GM23248 (cell line): ENCODE measurements at regions not wholly inside any gene's neighbourhood (a gene's known extent, or its start where the extent isn't known, plus 50 kb on each side); places are given as distances from the start of the nearest gene placed in this dataset.
"Not testable (repeated sequence)": the region's sequence is repeated elsewhere in the genome, so short reads cannot be mapped to it uniquely, and the experiment has no call there.

Experiments used
- DNase-seq: peaks from one replicate; pipeline ENCODE4 v3.0.0-alpha.2; 2015
- H2AFZ ChIP-seq: fragments of 200-600 bp; sonication (generic); 2 replicates; pipeline ENCODE4 v1.6.1; 2016; ENCODE audit warnings: antibody characterized with exemption
- H3F3A ChIP-seq: fragments of 200-600 bp; sonication (generic); 2 replicates; pipeline ENCODE4 v1.6.1; 2016; ENCODE audit warnings: mild to moderate bottlenecking, antibody characterized with exemption, mixed run types; ENCODE audit not compliant: insufficient read depth
- H3K27ac ChIP-seq: fragments of 200-600 bp; sonication (generic); 2 replicates; pipeline ENCODE4 v1.5.1; 2016; ENCODE audit warnings: mild to moderate bottlenecking
- H3K27me3 ChIP-seq: fragments of 200-600 bp; sonication (generic); replicated peaks from 2 replicates; pipeline ENCODE4 v1.6.1; 2016; ENCODE audit warnings: mild to moderate bottlenecking; ENCODE audit not compliant: insufficient read depth
- H3K36me3 ChIP-seq: fragments of 200-600 bp; sonication (generic); 2 replicates; pipeline ENCODE4 v1.6.1; 2016; ENCODE audit warnings: low read depth, mild to moderate bottlenecking
- H3K4me1 ChIP-seq: fragments of 200-600 bp; sonication (generic); 2 replicates; pipeline ENCODE4 v1.6.1; 2016; ENCODE audit warnings: mild to moderate bottlenecking; ENCODE audit not compliant: insufficient read depth
- H3K4me2 ChIP-seq: fragments of 200-600 bp; sonication (generic); one replicate; pipeline ENCODE4 v1.6.1; 2016; ENCODE audit warnings: mild to moderate bottlenecking; ENCODE audit not compliant: unreplicated experiment
- H3K4me3 ChIP-seq: fragments of 200-600 bp; sonication (generic); 2 replicates; pipeline ENCODE4 v1.5.1; 2016; ENCODE audit warnings: mild to moderate bottlenecking
- H3K79me2 ChIP-seq: fragments of 200-600 bp; sonication (generic); 2 replicates; pipeline ENCODE4 v1.6.1; 2016; ENCODE audit warnings: mild to moderate bottlenecking; ENCODE audit not compliant: insufficient read depth
- H3K9ac ChIP-seq: fragments of 200-600 bp; sonication (generic); 2 replicates; pipeline ENCODE4 v1.6.1; 2016; ENCODE audit warnings: mild to moderate bottlenecking
- H3K9me2 ChIP-seq: fragments of 200-600 bp; sonication (generic); 2 replicates; pipeline ENCODE4 v1.6.1; 2016; ENCODE audit warnings: mixed run types, mild to moderate bottlenecking, moderate library complexity; ENCODE audit not compliant: insufficient read depth
- H3K9me3 ChIP-seq: fragments of 200-600 bp; sonication (generic); one replicate; pipeline ENCODE4 v1.6.1; 2017; ENCODE audit warnings: low read depth
- H4K20me1 ChIP-seq: fragments of 200-600 bp; sonication (generic); 2 replicates; pipeline ENCODE4 v1.6.0; 2016; ENCODE audit not compliant: insufficient read depth
- EZH2 ChIP-seq: fragments of 200-600 bp; sonication (generic); IDR thresholded peaks from 2 replicates; pipeline ENCODE4 v1.6.1; 2018; ENCODE audit warnings: antibody characterized with exemption, mild to moderate bottlenecking; ENCODE audit not compliant: insufficient read depth, poor library complexity, severe bottlenecking
- EZH2phosphoT487 ChIP-seq: fragments of 200-600 bp; sonication (generic); IDR thresholded peaks from 2 replicates; pipeline ENCODE4 v1.6.1; 2018; ENCODE audit warnings: antibody characterized with exemption, moderate library complexity, mild to moderate bottlenecking, low read depth; ENCODE audit not compliant: insufficient read depth
- WGBS, 2 experiments: methylation state at CpG; one replicate each; pipeline ENCODE4 v1.1.6; 2015 to 2017; ENCODE audit warnings: low lambda C conversion rate in 2 of 2, low coverage in 1 of 2; ENCODE audit errors: missing lambda C conversion rate in 2 of 2; 5-methylcytosine and 5-hydroxymethylcytosine counted together
- in situ Hi-C: fragments of 300-500 bp; cut with MboI; formaldehyde crosslinking; loops from 2 replicates; pipeline ENCODE4 v1.15.0; 2020

- H3K9ac ChIP-seq, result no peak overlapping the region
- H3K27ac ChIP-seq, result no peak overlapping the region
- H3K27me3 ChIP-seq, result no peaks in the 10 kb centered on the region
- TF ChIP-seq EZH2phosphoT487 (no peak), EZH2 (no peak)
- no peaks in the 10 kb centered on the region for H3K9me2 ChIP-seq
- H3F3A ChIP-seq, result peaks cover 31% of the 10 kb centered on the region
- WGBS, 2 experiments, result 96% methylated on average over 4 of the region's 4 CpGs
- H2AFZ ChIP-seq, result no peak overlapping the region
- DNase-seq, result no peak
- no peaks in the 10 kb centered on the region for H3K9me3 ChIP-seq
- in situ Hi-C loops, result no loop called here
- H3K36me3 ChIP-seq, result no peaks in the 10 kb centered on the region
- no peaks in the 10 kb centered on the region for H4K20me1 ChIP-seq
- no peak overlapping the region for H3K4me2 ChIP-seq
- peaks cover 23% of the 10 kb centered on the region for H3K4me1 ChIP-seq
- no peak overlapping the region for H3K4me3 ChIP-seq
- no peaks in the 10 kb centered on the region for H3K79me2 ChIP-seq
These were observed 67.6 kb upstream of the TSPAN2 start for GRCh38 chr1:115156826-115157468.

- Histone ChIP-seq H3K4me2 (no peak overlapping the region), H3K4me1 (peaks cover 17% of the 10 kb centered on the region), H3K79me2 (no peaks in the 10 kb centered on the region), H3K36me3 (no peaks in the 10 kb centered on the region), H3K9ac (no peak overlapping the region), H4K20me1 (no peaks in the 10 kb centered on the region), H3K4me3 (no peak overlapping the region), H3K9me2 (no peaks in the 10 kb centered on the region), H2AFZ (no peak overlapping the region), H3F3A (peaks cover 14% of the 10 kb centered on the region), H3K9me3 (no peaks in the 10 kb centered on the region), H3K27ac (no peak overlapping the region), H3K27me3 (no peaks in the 10 kb centered on the region)
- no peak for TF ChIP-seq EZH2phosphoT487
- TF ChIP-seq EZH2, result no peak
- WGBS, 2 experiments, result 96 to 99% methylated on average over 5 of the region's 5 CpGs
- in situ Hi-C loops, result no loop called here
- DNase-seq, result no peak
These were observed 64.8 kb upstream of the TSPAN2 start for GRCh38 chr1:115153966-115154557.

- WGBS, 2 experiments, result 61% methylated on average over 21 of the region's 22 CpGs
- not testable (repeated sequence) for H3K4me3 ChIP-seq, H3K4me2 ChIP-seq, DNase-seq, H3K9me2 ChIP-seq, H3K9me3 ChIP-seq, H3F3A ChIP-seq, H2AFZ ChIP-seq, H3K27ac ChIP-seq, H3K79me2 ChIP-seq, H3K4me1 ChIP-seq, H3K36me3 ChIP-seq, H3K27me3 ChIP-seq, H4K20me1 ChIP-seq, H3K9ac ChIP-seq
- in situ Hi-C loops, result loop anchor here (10.0 kb wide), 2 partner anchors 317 to 447 kb away; no protein-coding TSS in a partner anchor
These were observed 58.6 kb upstream of the TSPAN2 start for GRCh38 chr1:115147928-115148327.

GRCh38 chr1:115145226-115145625, 55.9 kb upstream of the TSPAN2 start:
- Histone ChIP-seq H3F3A (no peaks in the 10 kb centered on the region), H3K27ac (no peak overlapping the region), H3K27me3 (no peaks in the 10 kb centered on the region), H3K9me3 (no peaks in the 10 kb centered on the region), H3K4me3 (no peak overlapping the region), H3K9ac (no peak overlapping the region), H3K36me3 (no peaks in the 10 kb centered on the region), H3K9me2 (no peaks in the 10 kb centered on the region), H3K4me1 (no peaks in the 10 kb centered on the region), H3K79me2 (no peaks in the 10 kb centered on the region), H4K20me1 (no peaks in the 10 kb centered on the region), H2AFZ (no peak overlapping the region), H3K4me2 (no peak overlapping the region)
- TF ChIP-seq EZH2phosphoT487 (no peak), EZH2 (no peak)
- no peak for DNase-seq
- in situ Hi-C loops, result loop anchor here (10.0 kb wide), 2 partner anchors 320 to 450 kb away; no protein-coding TSS in a partner anchor
- WGBS, 2 experiments, result 72 to 85% methylated on average over 1 of the region's 1 CpG
